Stimulated activated CD4-positive, alpha-beta T cell treated with anti-CD3 and anti-CD28 coated beads, Interleukin-12 subunit alpha, Interleukin-12 subunit beta, amount 100 ng/mL, for 24 hours (primary cell): ENCODE measurements at regions not wholly inside any gene's neighbourhood (a gene's known extent, or its start where the extent isn't known, plus 50 kb on each side); places are given as distances from the start of the nearest gene placed in this dataset.

Experiments
- DNase-seq, 2 experiments: peaks; one replicate each; pipeline ENCODE4 v3.0.0-alpha.2; 2020; ENCODE audit warnings: low read depth in 2 of 2

DNA sequence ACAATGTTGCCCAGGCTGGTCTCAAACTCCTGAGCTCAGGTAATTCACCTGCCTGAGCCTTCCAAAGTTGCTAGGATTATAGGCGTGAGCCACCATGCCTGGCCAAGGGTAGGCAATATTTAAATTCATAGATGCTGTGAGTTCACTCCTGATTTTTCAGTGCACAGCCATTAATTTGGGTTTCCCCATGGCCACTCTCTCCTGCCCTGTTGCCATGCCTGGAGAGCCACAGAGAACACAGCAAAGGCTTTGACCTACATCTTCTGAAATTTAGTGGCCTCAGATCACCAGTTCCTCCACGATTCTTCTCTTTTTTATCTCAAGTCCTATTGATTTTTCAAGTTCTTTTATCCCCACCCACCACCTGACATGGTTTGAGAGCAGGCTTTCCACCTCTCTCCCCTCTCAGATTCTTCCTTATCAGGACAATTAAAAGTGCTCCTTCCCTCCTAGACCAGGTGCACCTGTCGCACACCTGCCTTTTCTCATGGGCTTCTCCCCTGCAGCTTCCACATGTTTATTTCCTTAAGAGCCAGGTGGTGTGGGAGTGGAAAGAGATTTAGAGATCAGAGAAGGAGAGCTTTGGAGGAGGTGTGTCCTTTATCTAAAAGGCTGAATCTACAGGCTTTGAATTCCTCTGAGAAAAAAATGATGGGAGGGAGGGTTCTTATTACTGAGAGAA, 123.8 kb downstream of the ADRA2A start:
- DNase-seq = no peak

DNA sequence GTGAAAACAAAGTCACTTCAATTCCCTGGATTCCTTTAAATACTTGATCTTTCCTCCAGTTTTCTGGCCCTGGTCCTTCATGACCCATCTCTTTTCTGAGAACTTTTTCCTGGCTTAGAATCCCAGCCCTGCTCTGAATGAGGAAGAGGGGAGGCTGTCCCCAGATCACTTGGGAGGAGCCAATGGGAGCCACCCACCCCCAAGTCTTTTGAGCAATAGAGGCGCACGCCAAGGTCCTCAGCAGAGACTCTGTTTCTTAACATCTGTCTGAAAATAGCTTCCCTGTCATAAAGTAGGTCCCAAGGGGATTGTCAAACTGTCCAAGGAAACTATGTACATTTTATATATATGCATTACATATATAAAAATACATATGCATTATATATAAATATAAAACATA, 126.8 kb downstream of the ADRA2A start:
- DNase-seq = no peak

DNA sequence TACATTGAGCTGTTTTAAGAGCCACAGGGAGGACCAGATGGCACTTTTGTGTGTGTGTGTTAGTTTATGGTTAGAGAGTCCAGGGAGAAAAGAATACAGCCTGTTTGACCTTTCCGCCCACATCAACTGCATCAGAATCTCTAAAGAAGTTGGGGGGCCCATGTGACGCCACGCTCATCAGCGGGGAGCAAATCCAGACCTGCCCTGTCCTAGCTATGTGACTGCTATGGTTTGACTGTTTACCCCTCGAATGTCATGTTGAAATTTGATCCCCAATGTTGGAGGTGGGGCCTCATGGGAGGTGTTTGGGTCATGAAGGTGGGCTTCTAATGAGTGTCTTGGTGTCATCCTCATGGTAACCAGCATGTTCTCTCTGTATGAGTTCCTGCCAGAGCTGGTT, 128.0 kb downstream of the ADRA2A start:
- no peak for DNase-seq

DNA sequence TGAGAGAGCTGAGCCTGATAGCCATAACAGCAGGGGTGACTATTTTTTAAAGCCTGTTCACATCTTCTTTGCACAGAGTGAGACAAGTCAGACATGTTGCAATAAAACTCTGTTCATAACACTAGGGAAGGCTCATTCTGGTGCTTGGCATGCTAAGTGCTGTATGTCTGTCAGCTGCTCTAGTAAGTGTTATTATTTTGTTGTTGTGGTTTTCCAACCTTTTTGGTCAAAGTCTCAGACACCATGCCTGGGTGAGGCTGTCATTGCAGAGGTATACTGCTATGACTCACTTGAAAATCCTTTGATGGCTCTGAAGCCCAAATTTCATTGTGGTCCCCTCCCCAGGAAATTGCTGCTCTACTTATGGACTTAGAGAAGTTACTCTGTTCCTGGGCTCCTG, 129.7 kb downstream of the ADRA2A start:
- no peak for DNase-seq

DNA sequence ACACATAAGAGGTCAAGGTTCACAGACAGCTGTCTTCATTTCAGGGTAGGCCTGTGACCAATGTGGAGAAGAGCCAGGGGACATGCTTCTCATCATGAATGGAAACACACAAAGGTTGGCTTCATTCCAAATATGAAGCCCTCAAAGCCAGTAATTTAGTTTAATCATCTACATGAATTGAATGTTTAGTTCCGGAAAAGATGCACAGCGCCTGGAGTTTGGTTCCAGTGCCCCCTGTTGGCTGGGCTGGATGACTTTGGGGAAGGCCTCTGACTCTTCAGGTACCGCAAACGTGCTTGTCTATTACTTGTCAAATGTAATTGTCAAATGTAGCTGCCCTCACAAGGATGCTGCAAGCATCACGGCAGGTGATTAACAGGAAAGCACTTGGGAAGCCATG, 130.7 kb downstream of the ADRA2A start:
- DNase-seq = peak in 1 of 2 experiments; percentile 0

DNA sequence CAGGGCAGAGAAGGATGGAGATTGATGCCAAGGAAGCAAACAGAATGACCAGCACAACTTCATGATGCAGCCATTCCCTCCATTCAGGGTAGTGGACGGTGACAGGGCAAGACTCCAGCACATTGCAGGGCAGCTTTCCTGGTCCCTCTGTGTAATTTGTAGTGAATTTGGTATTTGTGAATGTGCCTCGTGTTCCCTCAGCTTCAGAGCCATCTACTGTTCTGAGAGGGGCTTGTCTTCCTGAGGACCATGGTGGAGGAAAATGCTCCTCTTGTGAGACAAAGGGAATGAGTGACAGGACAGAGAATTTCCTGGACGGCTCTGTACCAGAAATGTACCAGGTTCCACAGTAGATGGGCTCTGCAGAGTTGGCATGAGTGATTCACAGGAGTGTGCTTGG, 132.1 kb downstream of the ADRA2A start:
- no peak for DNase-seq

DNA sequence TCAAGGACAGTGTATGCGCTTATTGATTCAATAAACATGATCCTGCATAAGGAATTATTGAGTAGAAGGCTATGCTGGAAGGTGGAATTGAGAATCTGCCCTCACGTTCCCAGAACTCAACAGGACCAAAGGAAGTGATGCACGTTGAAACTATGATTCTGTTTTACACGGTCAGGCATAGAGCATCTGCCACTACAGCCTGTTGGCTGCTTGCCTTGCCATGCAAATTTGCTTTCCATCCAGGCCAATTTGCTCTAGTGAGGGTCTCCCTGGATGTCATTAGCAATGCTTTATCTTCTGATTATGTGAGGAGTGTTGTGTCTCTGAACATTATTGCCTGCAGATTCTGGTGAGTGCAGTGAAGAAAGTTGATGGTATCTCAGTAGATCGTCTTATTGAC, 132.9 kb downstream of the ADRA2A start:
- no peak for DNase-seq

DNA sequence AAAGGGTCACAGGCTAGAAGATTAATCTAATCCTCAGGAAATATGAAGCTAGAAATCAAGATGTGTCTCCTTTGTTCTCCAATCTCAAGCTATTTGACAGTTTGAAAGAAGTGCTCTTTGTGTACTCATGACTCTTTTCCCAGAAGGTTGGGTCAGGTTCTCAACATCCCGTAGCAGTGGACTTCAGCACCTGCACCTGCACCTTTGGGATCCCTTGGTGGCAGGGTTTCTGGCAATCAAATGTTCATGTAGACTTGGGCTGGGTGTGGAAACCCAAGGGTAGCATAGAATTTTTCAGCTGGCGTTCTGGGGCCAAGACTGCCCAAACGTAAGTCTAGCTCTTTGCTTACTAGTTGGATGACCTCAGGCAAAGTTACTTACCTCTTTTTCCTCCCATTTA, 134.4 kb downstream of the ADRA2A start:
- DNase-seq = no peak

DNA sequence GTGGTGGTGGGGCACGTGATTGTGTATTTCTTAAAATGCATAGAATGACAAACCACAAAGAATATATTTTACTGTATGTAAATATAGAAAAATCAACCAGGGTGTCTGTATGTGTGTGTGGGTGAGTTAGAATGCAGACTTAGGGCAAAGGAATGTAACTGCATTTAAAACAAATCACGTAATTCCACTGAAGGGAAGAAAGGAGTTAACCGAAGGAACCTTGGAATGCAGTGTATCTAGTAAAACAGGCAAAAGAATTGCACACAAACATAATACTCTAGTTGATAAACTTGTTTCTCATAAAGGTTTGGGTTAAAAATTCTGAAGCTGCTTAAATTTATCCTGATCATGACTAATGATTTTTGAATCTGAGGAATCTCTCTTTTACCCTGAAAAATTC, 134.9 kb downstream of the ADRA2A start:
- no peak for DNase-seq

DNA sequence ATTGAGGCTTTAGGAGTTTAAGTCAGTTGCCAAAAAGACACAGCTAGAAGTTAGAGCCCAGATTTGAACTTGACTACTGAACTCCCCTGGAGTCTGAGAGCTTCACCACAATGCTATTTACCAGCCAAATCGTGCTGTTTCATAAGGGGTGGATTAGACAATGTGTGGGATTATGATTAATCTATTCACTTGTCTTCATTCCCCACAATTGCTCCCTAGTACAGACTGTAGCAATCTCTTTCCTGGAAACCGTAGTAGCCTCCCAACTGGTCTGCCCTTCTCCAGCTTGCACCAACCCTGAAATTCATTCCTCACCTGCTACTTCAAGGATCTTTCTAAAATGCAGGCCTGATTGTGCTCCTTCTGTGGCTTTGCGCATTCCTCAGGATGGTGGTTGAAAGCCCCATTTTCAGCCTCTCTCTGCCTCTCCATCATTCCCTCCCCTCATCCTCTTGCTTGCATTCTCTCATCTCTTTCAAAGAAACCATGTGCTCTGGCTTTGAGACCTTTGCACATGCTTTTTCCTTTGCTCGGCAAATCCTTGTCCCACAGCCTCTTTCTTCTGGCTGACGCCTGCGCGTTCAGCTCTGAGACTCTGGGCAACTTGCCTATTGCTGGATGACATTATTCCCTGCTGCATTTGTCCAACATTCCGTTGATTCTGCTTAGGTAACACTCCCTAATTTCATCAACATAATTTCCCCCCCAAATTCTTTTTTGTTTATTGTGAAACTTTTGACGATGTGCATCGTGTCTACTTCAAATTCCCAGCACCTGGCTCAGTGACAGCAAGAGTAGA, 145.1 kb downstream of the ADRA2A start:
- no peak for DNase-seq

DNA sequence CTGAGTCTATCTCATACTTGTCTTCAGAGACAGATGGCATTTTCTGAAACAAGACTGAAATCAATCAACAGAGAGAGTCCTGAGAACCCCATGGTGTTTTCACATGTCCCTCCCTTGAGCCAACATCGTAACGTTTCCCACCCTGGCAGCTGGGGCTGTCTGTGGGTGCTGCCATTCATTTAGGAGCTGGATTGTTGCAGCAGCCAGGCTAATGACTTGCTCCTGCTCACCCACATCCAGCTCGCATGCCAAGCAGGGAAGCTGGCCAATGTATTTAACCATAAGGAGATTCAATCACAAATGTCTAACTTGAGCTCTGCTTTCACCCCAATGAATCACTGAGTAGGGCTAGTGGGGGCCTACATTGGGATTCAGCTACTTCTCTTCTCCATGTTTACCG, 146.1 kb downstream of the ADRA2A start:
- no peak for DNase-seq

DNA sequence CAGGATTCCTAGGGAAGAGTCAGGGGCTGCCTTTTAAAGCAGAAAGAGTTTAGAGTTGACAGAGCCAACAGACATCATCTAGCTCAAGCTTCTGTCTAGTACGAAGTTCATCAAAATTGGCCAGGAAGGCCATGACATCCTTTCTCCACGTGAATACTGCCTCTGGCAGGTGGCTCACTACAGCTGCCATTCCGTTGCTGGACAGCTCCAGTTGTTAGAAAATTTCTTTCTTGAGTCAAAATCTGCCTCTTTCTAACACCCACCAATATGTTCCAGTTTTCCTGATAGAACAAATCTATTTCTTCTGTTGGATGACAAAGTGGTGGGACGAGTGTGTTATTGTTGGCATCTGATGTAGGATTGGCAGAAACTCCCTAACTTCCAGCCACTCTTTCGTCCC, 154.9 kb downstream of the ADRA2A start:
- DNase-seq = no peak

DNA sequence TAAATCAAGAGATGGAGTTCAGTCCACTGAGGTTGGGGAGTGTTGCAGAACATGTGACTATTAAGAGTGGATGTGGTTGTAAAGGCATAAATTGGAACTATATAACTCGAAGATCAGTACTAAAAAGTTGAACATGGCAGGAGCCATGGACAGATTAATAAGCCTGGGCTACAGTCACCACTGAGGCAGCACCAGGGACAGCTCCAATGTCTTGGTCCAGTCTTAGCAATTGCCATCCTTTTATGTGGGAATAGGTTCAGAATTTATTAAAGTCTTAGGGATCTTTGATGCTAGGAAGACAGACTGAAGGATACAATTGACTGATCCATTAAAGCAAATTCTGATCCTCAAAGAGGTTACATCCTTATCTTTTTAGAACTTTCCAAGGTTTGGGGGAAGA, 156.6 kb downstream of the ADRA2A start:
- no peak for DNase-seq

DNA sequence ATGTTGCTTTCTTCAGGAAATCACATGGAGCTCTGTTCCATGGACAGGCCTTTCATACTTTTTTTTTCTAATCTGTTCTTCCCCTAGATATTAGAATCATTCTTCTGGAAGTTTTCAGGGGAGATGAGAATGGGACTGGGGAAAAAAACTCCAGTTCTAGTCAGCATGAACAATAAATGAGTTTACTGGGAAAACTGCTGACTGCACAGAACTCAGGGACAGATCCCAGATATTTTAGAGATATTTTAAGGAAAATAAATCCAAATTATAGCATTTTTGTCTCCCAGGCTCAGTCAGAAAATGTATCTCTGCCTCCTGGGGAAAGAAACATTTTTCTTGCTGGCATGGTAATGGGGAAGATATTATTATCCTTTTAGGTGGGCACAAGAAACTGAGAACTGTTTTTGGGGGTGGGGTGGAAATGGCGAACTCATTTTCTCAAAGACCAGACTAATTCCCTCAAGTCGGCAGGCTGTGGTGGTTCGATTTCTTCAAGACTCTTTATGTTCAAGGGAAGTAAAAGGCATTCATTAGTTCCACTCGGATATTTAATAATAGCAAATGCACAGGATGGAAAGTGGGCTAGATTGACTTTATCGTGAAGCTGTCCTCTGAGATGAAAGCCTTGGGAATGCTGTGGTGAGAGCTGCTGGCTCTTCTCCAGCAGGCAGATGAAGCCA, 157.5 kb downstream of the ADRA2A start:
- DNase-seq = no peak

DNA sequence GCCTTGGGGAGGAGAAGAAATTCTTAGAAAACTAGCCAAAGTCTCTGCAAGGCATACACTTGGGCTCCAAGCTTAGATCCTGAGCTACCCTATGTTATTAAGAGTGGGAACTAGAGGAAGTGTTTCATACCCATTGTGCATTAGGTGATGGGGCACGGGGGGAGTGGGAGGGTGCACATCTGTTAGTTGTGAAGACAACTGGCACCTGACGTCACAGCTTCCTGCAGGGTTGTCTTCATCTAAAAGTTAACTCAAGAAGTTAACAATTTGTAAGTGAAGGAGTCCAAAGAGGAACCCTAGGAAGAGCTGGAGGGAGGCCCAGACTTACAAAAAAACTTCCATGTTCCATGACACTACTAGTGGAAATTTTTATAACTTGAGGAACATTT, 158.1 kb downstream of the ADRA2A start:
- DNase-seq = no peak

DNA sequence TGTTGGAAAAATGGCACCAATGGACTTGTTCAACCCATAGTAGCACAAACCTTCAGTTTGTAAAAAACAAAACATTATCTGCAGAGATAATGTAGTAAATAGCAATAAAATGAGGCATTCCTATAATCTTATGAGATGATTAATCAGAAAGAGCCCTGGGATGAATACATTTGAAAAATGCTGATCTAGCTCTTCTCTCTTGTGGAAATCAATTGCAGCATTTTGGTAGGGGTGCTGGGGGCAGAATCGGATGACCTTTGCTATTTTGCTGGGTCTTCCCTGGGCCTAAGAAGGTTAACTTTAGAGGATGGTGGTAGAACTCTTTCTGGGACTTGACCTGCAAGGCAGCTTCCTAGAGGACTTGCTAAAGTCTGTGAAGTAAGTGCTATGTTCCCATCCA, 163.5 kb downstream of the ADRA2A start:
- no peak for DNase-seq

DNA sequence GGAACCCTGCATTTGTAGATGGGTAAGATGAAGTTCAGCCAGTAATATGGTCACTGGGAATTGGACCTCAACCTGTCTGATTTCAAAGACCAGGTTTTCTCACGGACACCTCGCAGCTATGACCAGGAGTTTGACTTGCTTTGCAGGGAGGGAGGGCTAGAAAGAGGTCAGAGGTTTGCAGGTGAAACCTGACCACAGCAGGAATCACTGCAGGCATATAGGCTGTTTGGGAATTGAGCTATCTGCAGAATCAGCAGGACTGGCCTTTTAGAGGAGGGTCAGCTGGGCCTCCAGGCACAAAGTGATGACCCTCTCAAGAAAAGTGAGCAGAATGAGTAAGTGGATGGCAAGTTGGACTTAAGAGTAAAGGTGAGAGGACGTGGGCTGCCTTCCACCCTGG, 166.3 kb downstream of the ADRA2A start:
- DNase-seq = no peak

DNA sequence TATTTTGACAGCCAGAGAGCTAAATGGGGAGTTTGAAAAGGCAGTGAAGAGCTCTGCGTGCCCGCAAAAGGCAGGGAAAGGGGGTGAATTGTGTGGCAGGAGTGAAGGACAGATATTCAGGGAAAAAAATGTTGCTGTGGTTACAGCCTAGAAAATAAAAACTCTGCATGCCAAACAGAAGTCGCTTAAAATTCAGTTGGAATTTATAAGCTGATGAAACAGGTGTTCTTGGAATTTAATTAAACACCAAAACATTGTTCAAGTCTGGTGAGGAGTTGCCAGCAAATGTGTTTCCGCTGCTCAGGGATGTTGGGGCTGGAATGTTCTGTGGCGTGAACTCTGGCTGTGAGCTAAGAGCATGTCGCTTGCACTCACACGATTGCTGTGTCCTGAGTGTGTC, 169.3 kb downstream of the ADRA2A start:
- no peak for DNase-seq

DNA sequence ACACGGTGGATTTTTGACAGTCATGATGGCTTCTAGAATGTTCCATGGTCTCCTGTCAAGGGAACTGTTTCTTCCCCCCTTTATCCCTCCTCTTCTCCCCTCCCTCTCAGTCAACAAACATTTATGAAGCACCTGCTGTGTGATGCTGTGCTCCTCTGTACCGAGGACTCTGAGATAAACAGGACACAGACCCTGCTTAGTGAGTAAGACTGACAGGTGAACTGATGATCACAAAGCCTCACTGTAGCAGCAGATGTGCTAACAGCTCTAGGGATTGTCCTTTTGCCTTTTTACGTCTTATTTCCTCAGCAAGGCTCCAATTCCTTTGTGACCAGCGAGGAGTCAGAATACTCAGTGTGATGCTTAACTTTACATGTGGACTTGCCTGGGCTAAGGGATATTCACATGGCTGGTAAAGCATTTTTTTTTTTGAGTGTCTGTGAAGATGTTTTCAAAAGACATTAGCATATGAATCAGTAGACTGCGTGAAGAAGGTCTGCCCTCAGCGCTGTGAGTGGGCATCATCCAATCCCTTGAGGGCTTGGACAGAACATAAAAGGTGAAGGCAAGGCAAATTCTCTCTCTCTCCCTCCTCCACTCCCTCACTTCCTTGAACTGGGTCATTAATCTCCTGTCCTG, 170.1 kb downstream of the ADRA2A start:
- DNase-seq = no peak

DNA sequence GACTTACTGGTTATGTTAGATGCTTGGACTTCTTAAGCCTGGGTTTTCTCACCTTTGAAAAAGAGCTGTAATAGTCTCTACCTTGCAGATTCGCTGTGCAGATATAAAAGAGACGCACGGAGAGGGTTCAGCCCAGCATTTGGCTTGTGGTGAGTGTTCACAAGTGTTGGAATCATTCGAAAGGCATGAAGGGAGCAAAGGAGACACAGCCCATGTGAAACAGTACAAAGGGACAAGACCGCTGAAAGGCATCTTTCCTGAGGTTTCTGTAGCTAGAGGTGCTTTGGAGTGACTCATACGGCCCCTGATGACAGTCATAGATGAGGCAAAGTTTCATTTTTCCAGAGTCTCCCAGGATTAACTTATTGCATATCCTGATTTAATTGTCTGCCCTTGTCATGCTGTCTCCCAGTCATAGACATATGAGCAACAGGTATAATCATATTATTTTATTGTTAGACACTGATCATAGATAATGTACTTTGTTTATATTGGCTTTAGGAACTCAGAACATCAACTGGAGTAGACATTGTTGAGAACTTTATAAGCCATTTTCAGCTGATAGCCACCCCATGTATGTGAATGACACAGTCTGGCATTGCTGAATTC, 171.1 kb downstream of the ADRA2A start:
- no peak for DNase-seq

DNA sequence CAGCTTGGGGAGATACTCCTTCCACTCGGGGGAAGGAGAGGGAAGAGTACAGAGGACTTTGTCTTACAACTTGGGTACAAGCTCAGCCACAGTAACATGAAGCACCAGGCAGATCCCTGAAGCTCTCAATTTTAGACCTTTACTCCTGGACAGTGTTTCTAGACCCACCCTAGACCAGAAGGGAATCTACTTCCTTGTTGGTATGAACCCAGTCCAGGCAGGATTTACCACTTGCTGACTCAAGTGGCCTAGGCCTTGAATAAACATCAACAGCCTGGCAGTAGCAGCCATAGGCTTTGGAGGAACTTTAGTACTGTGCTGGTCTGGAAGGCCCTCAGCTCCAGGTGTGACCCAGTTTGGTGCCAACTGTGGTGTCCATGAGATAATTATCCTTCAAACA, 173.1 kb downstream of the ADRA2A start:
- no peak for DNase-seq

DNA sequence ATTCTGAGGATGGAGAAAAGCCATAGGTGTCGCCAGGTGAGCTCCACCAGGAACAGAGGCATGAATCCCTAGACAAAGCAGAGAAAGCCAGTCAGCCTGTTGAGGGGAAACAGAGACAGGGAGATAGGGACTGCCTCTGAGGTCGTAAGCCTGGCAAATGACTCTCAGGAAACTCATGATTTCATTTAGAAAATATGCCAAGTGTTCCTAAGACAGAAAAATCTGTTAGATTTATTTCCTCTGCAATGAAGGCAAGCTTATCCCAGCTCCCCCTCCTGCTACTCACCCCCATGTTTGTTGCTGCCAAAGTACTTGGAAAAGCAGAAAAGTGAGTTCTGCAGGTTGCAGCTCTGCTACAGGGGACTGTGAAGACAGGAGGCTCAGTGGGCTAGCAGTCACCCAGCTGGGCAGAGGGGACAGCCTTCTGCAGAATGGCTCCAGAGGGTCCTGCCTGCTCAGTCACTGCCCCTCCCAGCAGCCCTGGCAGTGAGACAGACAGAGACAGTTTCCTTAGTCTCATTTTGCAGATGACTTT, 184.3 kb downstream of the ADRA2A start:
- no peak for DNase-seq
